Astrocyte of the cerebellum (primary cell): ENCODE measurements at regions not wholly inside any gene's neighbourhood (a gene's known extent, or its start where the extent isn't known, plus 50 kb on each side); places are given as distances from the start of the nearest gene placed in this dataset.

ENCODE experiments used
- DNase-seq: peaks from one replicate; pipeline ENCODE4 v3.0.0-alpha.2; 2011; ENCODE audit warnings: low read depth
- H3K4me3 ChIP-seq: 2 replicates; pipeline ENCODE4 v1.5.1; 2011; ENCODE audit warnings: mild to moderate bottlenecking, low read depth, low read length, moderate library complexity
- in situ Hi-C: cut with HindIII; loops from 2 replicates; pipeline ENCODE4 v1.10.0; 2017; ENCODE audit warnings: low sequenced_read_pairs
- TF ChIP-seq, protein P1 (sequence below): IDR thresholded peaks from 2 replicates; pipeline ENCODE4 v1.5.1; 2012; ENCODE audit warnings: low read length, low read depth, moderate library complexity, mild to moderate bottlenecking; ENCODE audit errors: missing control alignments

DNA sequence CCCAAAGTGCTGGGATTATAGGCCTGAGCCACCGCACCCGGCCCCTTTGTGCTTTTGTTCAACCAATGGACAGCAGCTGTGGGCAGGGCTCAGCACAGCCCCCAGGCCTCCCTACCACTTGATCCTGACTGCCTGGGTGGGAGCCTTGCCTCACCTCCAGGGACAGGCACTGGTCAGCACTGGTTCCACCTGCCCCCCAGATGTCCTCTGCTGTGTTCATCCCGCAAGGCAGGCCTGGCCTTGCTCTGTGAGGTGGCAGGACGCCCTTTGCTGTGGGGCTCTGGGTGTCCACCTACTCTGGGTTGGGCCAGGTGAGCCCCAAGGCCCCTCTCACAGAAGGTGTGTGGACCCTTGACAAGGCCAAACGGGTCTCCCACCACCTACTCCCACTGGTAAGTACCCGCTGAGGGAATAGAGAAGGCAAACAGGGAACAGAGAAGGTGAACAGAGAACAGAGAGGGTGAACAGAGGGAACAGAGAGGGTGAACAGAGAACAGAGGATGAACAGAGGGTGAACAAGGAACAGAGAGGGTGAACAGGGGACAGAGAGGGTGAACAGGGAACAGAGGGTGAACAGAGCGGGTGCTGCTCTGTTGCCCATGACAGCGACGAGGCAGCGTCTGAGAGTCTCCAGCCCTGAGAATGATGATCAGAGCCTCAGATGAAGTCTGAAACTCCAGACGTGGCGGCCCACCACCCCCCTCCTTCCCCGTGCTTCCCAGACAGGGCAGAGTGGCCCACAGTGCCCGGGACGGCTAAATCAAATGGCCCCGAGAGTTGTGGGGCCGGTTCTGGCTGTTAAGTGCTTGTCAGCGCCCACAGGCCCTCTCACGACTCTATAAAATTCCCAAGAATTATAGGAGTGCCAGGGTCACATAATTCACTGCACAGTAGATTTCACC lies 55.0 kb upstream of the NKX1-1 start:
- no peak overlapping the region for H3K4me3 ChIP-seq
- no peak for DNase-seq
- TF ChIP-seq, protein P1, sequence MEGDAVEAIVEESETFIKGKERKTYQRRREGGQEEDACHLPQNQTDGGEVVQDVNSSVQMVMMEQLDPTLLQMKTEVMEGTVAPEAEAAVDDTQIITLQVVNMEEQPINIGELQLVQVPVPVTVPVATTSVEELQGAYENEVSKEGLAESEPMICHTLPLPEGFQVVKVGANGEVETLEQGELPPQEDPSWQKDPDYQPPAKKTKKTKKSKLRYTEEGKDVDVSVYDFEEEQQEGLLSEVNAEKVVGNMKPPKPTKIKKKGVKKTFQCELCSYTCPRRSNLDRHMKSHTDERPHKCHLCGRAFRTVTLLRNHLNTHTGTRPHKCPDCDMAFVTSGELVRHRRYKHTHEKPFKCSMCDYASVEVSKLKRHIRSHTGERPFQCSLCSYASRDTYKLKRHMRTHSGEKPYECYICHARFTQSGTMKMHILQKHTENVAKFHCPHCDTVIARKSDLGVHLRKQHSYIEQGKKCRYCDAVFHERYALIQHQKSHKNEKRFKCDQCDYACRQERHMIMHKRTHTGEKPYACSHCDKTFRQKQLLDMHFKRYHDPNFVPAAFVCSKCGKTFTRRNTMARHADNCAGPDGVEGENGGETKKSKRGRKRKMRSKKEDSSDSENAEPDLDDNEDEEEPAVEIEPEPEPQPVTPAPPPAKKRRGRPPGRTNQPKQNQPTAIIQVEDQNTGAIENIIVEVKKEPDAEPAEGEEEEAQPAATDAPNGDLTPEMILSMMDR: no peak
- in situ Hi-C loops: no loop called here

DNA sequence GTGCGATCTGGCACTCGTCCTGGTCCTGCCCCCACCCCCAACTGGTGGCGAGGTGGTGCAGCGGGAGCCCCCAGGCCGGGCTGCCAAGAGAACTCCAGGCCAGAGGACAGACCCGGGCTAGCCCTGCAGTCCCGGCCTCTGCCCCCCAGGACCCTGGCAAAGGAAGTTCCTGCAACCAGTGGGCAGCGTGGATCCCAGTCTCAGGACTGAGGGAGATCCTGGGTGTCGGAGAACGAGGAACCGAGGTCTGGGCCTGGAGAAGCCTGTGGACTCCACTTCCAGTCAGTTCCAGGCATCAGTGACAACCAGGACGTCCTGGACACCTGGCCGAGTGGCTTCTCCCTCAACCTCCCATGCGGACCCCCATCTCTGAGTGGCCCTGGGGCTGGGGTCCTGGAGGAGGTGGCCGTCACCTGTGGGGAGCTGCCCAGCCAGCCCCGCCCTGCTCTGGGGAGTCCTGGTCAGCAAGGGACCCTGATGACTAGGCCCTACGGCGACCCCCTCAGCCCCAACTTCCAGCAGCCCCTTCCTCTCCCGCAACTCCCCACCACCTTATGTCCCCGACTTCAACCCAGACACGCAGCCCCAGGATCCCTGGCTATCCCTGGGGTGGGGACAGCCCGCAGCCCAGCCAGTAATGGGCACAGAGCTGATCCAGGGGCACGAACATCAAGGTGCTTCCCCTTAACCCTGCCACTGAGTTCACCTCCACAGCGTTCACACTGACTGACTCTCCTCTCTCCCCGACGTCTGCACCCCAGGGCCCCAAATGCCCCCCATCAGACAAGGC lies 53.7 kb upstream of the NKX1-1 start:
- in situ Hi-C loops: no loop called here
- DNase-seq: no peak
- H3K4me3 ChIP-seq: no peak overlapping the region
- TF ChIP-seq, protein P1: no peak

DNA sequence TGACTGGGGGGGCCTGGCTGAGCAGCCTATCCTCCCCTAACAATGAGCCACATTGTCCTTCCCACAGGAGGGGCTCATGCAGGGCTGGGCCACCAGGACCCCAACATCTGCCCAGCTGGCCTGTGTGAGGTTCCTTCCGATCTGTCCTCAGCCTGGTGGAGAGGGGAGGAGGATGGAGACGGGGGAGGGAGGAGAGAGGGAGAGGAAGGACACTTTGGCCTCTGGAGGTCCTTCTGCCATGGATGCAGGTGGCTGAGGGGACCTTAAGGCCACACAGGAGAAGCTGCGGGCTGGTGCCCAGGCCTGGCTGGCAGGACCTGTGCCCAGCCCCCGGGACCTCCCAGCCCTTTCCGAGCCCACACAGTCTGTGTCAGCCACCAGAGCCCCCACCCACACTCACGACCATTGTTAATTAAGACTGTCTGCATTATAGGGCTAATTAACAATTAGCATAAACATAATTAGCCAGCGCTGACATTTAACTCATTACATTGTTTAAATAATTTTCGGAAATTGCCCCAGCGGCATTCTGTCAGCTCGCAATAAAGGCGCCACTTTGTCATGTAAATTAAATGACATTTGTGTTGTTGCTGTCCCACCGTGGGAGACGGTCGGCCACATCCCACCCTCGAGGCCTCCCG lies 53.0 kb upstream of the NKX1-1 start:
- H3K4me3 ChIP-seq: no peak overlapping the region
- in situ Hi-C loops: no loop called here
- no peak for DNase-seq
- TF ChIP-seq, protein P1: no peak

DNA sequence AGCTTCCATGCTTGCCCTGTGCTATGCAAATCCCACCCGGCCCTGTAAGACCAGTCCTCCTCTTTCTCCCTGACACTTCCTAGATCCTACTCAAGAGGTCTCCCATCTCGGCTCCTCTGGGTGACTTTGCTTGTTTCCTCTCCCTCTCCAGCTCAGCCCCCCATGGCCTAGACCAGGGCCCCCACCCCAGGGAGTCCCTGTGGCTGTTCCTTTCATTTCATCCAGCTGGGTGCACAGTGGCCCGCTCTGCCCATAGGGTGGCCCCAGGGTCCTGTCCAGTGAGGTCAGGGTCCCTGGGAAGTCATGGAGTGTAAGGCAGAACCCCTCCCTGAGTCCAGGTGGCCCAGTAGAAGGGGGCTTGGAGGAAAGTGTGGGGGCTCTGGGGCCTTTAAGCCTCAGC lies 52.3 kb upstream of the NKX1-1 start:
- TF ChIP-seq, protein P1: no peak
- no peak for DNase-seq
- no peak overlapping the region for H3K4me3 ChIP-seq
- in situ Hi-C loops: no loop called here
